K562 (cell line): ENCODE measurements at regions not wholly inside any gene's neighbourhood (a gene's known extent, or its start where the extent isn't known, plus 50 kb on each side); places are given as distances from the start of the nearest gene placed in this dataset.

ENCODE experiments used
- ATAC-seq: fragments of 200-7000 bp; cut with Tn5 transposase; 3 replicates; pipeline ENCODE4 v1.9.1; 2020; ENCODE audit warnings: moderate library complexity
- BruUV-seq: library from RNA; stranded (reverse); fragments of 400-500 nt; replicated peaks from 2 replicates; lab custom pipeline; 2021; lab: Mats Ljungman, UMichigan
- CTCF ChIA-PET: fragments of 300-600 bp; formaldehyde crosslinking; extraction: SDS; loops from one replicate; lab custom pipeline; 2021; ENCODE audit warnings: low intra/inter-chr PET ratio; lab: Yijun Ruan, JAX
- POLR2A ChIA-PET: fragments of 300-600, 350-650 bp; sonication (Branson Sonifier 250); formaldehyde crosslinking; extraction: SDS; loops from one replicate; lab custom pipeline; 2021; ENCODE audit warnings: antibody characterized with exemption, inconsistent platforms; lab: Yijun Ruan, JAX
- DNase-seq, 4 experiments: peaks; one replicate each; pipeline versions ENCODE4 v3.0.0 to v3.0.0-alpha.2; 2011 to 2018; ENCODE audit warnings: low spot score in 3 of 4, mixed read lengths in 3 of 4; ENCODE audit errors: extremely low read depth in 1 of 4
- FAIRE-seq: peaks from 2 replicates; lab custom pipeline; 2011; peaks lifted over from hg19 to GRCh38; lab: Jason Lieb, UNC
- H2AFZ ChIP-seq: 2 replicates; pipeline ENCODE4 v1.6.0; 2011; ENCODE audit warnings: low read depth, low read length, control low read depth, inconsistent platforms
- H3K27ac ChIP-seq: fragments of 200-600 bp; 3 replicates; pipeline ENCODE4 v1.8.0; 2011; ENCODE audit warnings: low read depth, mild to moderate bottlenecking, control low read depth, inconsistent platforms, low read length, moderate library complexity, mixed read lengths; ENCODE audit errors: extremely low read depth
- H3K27me3 ChIP-seq, 2 experiments: fragments of 300-600 bp in 1 of 2; 2 replicates in 1 of 2; 3 replicates in 1 of 2; pipeline versions ENCODE4 v1.6.0 to v1.8.0; 2011; ENCODE audit warnings: inconsistent platforms in 2 of 2, low read length in 2 of 2, mild to moderate bottlenecking in 1 of 2, mixed read lengths in 1 of 2, moderate library complexity in 1 of 2; ENCODE audit not compliant: control insufficient read depth in 2 of 2, insufficient read depth in 2 of 2
- H3K36me3 ChIP-seq: fragments of 300-600 bp; 3 replicates; pipeline ENCODE4 v1.8.0; 2011; ENCODE audit warnings: mild to moderate bottlenecking, low read length, inconsistent platforms; ENCODE audit not compliant: control insufficient read depth, insufficient read depth
- H3K4me1 ChIP-seq, 2 experiments: fragments of 200-600 bp in 1 of 2; replicated peaks in 1 of 2; 2 replicates in 1 of 2; 3 replicates in 1 of 2; pipeline versions ENCODE4 v1.5.1 to v1.8.0; 2011; ENCODE audit warnings: inconsistent platforms in 2 of 2, low read length in 2 of 2, mild to moderate bottlenecking in 1 of 2, mixed read lengths in 1 of 2, moderate library complexity in 1 of 2; ENCODE audit not compliant: control insufficient read depth in 2 of 2, insufficient read depth in 2 of 2
- H3K4me2 ChIP-seq: 2 replicates; pipeline ENCODE4 v1.6.1; 2011; ENCODE audit warnings: low read length, control low read depth, inconsistent platforms, mixed read lengths; ENCODE audit not compliant: insufficient read depth
- H3K4me3 ChIP-seq: fragments of 200-600 bp; sonication (generic), shearing (Covaris generic); 2 replicates; pipeline ENCODE4 v1.5.1; 2016; ENCODE audit warnings: control low read depth, inconsistent platforms
- H3K79me2 ChIP-seq: fragments of 200-600 bp; 3 replicates; pipeline ENCODE4 v1.8.0; 2011; ENCODE audit warnings: low read length, inconsistent platforms; ENCODE audit not compliant: control insufficient read depth, insufficient read depth
- H3K9ac ChIP-seq, 2 experiments: 2 replicates each; pipeline versions ENCODE4 v1.6.0 to v1.6.1; 2011; ENCODE audit warnings: low read depth in 2 of 2, low read length in 2 of 2, control low read depth in 1 of 2, inconsistent platforms in 1 of 2, mild to moderate bottlenecking in 1 of 2, mixed read lengths in 1 of 2; ENCODE audit not compliant: insufficient read depth in 1 of 2
- H3K9me1 ChIP-seq: one replicate; pipeline ENCODE4 v1.6.0; 2011; ENCODE audit warnings: inconsistent platforms, mild to moderate bottlenecking, low read length, moderate library complexity; ENCODE audit not compliant: control insufficient read depth, insufficient read depth
- H3K9me3 ChIP-seq: replicated peaks from 2 replicates; pipeline ENCODE4 v1.5.1; 2011; ENCODE audit warnings: low read depth, low read length, inconsistent platforms; ENCODE audit not compliant: control insufficient read depth, insufficient read depth
- H4K20me1 ChIP-seq: replicated peaks from 2 replicates; pipeline ENCODE4 v1.6.1; 2011; ENCODE audit warnings: low read length, inconsistent platforms, mixed read lengths; ENCODE audit not compliant: control insufficient read depth, insufficient read depth
- ELF2 ChIP-seq: fragments of 250-450 bp; sonication (Bioruptor Pico); IDR thresholded peaks from 2 replicates; pipeline ENCODE4 v1.5.0; 2021; ENCODE audit warnings: mild to moderate bottlenecking
- GTF2B ChIP-seq: IDR thresholded peaks from 2 replicates; pipeline ENCODE4 v1.6.1; 2011; ENCODE audit not compliant: insufficient read length; ENCODE audit errors: extremely low read depth
- HIVEP1 ChIP-seq: fragments of 250-450 bp; sonication (Bioruptor Pico); IDR thresholded peaks from 2 replicates; pipeline ENCODE4 v1.4.0; 2020; ENCODE audit warnings: mild to moderate bottlenecking
- KAT2B ChIP-seq: IDR thresholded peaks from one replicate; pipeline ENCODE4 v1.6.1; 2012; ENCODE audit warnings: low read depth, mild to moderate bottlenecking, control low read depth, inconsistent platforms, low read length, moderate library complexity
- NR0B1 ChIP-seq: fragments of 450-650 bp; IDR thresholded peaks from one replicate; pipeline ENCODE4 v1.6.1; 2018; ENCODE audit warnings: mild to moderate bottlenecking, moderate library complexity; ENCODE audit not compliant: partially characterized antibody
- NR2C1 ChIP-seq, 2 experiments: fragments of 450-650 bp; IDR thresholded peaks; 2 replicates each; pipeline ENCODE4 v1.6.1; 2017; ENCODE audit warnings: mild to moderate bottlenecking in 2 of 2, antibody characterized with exemption in 1 of 2, inconsistent platforms in 1 of 2, missing compliant biosample characterization in 1 of 2, missing genetic modification characterization in 1 of 2
- SMAD4 ChIP-seq: fragments of 250-450 bp; sonication (Bioruptor Pico); conservative IDR thresholded peaks from 2 replicates; pipeline ENCODE4 v1.8.0; 2021; ENCODE audit warnings: inconsistent platforms, mild to moderate bottlenecking, moderate library complexity
- TBL1XR1 ChIP-seq, 2 experiments: IDR thresholded peaks; 2 replicates each; pipeline ENCODE4 v1.6.1; 2012; ENCODE audit warnings: improper control_type of control experiment in 2 of 2, low read length in 2 of 2, mild to moderate bottlenecking in 1 of 2
- ZNF589 ChIP-seq: fragments of 200-800 bp; sonication (Bioruptor generic); IDR thresholded peaks from 2 replicates; pipeline ENCODE4 v1.6.1; 2016; ENCODE audit warnings: low read depth, missing genetic modification characterization, missing compliant biosample characterization
- WGBS: fragments of 100-300 bp; shearing (Covaris generic); methylation state at CpG from one replicate; pipeline ENCODE4 v1.1.6; 2016; ENCODE audit warnings: low coverage, mixed read lengths; ENCODE audit not compliant: insufficient coverage; ENCODE audit errors: missing lambda C conversion rate; 5-methylcytosine and 5-hydroxymethylcytosine counted together
- in situ Hi-C: fragments of 300-500 bp; cut with MboI; formaldehyde crosslinking; loops from 4 replicates; pipeline ENCODE4 v1.15.0; 2018; ENCODE audit warnings: inconsistent platforms, mixed read lengths
- intact Hi-C: fragments of 100-400 bp; cut with micrococcal nuclease; formaldehyde crosslinking; loops from 2 replicates; pipeline ENCODE4 v1.14.2; 2022
- TF ChIP-seq, protein P1 (sequence below): fragments of 450-650 bp; formaldehyde crosslinking; IDR thresholded peaks from 2 replicates; pipeline ENCODE4 v1.4.0; 2022; ENCODE audit warnings: missing genetic modification characterization
- TF ChIP-seq, protein P2 (sequence below): sonication (generic); formaldehyde crosslinking; IDR thresholded peaks from 2 replicates; pipeline ENCODE4 v1.8.0; 2022; ENCODE audit warnings: mild to moderate bottlenecking, missing genetic modification reagents
- TF ChIP-seq, protein P3 (sequence below), 2 experiments: fragments of 450-650 bp in 1 of 2; sonication (generic) in 1 of 2; formaldehyde crosslinking in 1 of 2; IDR thresholded peaks in 1 of 2; conservative IDR thresholded peaks in 1 of 2; 2 replicates each; pipeline versions ENCODE4 v1.6.1 to v1.8.1; 2016 to 2023; ENCODE audit warnings: mild to moderate bottlenecking in 2 of 2, moderate library complexity in 2 of 2, inconsistent platforms in 1 of 2, missing genetic modification reagents in 1 of 2

DNA sequence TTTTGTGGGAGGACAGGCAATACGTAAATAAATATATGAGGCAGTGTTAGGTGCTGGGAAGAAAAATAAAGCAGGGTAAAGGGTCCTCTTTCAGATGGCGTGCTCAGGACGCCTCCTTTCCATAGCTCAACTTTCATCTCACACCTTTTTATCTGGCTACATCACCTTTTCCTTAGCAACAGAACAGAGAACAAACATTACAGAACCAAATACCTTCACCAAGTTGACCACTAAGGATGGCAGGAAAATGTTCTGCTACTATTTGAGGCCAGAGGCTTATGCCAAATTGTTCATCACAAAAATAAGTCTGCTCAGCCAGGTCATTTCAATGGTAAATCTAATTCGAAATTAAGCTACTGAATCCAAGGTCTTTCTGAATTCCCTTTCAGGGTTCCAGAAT is 149.2 kb upstream of the C1orf21 start:
- Histone ChIP-seq H3K9me1 (no peaks in the 10 kb centered on the region), H3K4me1 (no peaks in the 10 kb centered on the region; a peak in 1 of 5 replicates), H3K79me2 (no peaks in the 10 kb centered on the region), H3K27me3 (no peaks in the 10 kb centered on the region), H4K20me1 (no peaks in the 10 kb centered on the region), H3K4me2 (no peak overlapping the region), H3K4me3 (no peak overlapping the region), H2AFZ (no peak overlapping the region), H3K36me3 (no peaks in the 10 kb centered on the region), H3K27ac (no peak overlapping the region), H3K9ac (no peak overlapping the region), H3K9me3 (no peaks in the 10 kb centered on the region; the same call in 1 of the 2 replicates)
- no TSS peak for BruUV-seq
- DNase-seq (no peak), ATAC-seq (no peak), FAIRE-seq (no peak)
- in situ Hi-C loops (no loop called here), intact Hi-C loops (no loop called here)
- ChIA-PET CTCF (no interaction called here), POLR2A (interaction anchor here (0.6 kb wide), 1 partner anchor 125 kb away, joined by 3 read pairs; no protein-coding TSS in a partner anchor)
- 0% methylated on average over 4 of the region's 4 CpGs for WGBS
- TF ChIP-seq GTF2B (no peak), KAT2B (no peak), SMAD4 (CRISPR knock-in tag) (no peak), NR0B1 (no peak), ELF2 (CRISPR knock-in tag) (no peak), HIVEP1 (CRISPR knock-in tag) (no peak), TBL1XR1 (IDR thresholded peaks at IDR 0.05; ENCODE audit: low read length in 2 of 2) (no peak), NR2C1 (IDR thresholded peaks at IDR 0.05) (no peak), NR2C1 (tag; IDR thresholded peaks at IDR 0.05) (no peak), ZNF589 (no peak)
- TF ChIP-seq, protein P1, sequence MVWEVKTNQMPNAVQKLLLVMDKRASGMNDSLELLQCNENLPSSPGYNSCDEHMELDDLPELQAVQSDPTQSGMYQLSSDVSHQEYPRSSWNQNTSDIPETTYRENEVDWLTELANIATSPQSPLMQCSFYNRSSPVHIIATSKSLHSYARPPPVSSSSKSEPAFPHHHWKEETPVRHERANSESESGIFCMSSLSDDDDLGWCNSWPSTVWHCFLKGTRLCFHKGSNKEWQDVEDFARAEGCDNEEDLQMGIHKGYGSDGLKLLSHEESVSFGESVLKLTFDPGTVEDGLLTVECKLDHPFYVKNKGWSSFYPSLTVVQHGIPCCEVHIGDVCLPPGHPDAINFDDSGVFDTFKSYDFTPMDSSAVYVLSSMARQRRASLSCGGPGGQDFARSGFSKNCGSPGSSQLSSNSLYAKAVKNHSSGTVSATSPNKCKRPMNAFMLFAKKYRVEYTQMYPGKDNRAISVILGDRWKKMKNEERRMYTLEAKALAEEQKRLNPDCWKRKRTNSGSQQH, result no peak
- TF ChIP-seq, protein P2, sequence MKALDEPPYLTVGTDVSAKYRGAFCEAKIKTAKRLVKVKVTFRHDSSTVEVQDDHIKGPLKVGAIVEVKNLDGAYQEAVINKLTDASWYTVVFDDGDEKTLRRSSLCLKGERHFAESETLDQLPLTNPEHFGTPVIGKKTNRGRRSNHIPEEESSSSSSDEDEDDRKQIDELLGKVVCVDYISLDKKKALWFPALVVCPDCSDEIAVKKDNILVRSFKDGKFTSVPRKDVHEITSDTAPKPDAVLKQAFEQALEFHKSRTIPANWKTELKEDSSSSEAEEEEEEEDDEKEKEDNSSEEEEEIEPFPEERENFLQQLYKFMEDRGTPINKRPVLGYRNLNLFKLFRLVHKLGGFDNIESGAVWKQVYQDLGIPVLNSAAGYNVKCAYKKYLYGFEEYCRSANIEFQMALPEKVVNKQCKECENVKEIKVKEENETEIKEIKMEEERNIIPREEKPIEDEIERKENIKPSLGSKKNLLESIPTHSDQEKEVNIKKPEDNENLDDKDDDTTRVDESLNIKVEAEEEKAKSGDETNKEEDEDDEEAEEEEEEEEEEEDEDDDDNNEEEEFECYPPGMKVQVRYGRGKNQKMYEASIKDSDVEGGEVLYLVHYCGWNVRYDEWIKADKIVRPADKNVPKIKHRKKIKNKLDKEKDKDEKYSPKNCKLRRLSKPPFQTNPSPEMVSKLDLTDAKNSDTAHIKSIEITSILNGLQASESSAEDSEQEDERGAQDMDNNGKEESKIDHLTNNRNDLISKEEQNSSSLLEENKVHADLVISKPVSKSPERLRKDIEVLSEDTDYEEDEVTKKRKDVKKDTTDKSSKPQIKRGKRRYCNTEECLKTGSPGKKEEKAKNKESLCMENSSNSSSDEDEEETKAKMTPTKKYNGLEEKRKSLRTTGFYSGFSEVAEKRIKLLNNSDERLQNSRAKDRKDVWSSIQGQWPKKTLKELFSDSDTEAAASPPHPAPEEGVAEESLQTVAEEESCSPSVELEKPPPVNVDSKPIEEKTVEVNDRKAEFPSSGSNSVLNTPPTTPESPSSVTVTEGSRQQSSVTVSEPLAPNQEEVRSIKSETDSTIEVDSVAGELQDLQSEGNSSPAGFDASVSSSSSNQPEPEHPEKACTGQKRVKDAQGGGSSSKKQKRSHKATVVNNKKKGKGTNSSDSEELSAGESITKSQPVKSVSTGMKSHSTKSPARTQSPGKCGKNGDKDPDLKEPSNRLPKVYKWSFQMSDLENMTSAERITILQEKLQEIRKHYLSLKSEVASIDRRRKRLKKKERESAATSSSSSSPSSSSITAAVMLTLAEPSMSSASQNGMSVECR (CRISPR knock-in tag), result no peak
- TF ChIP-seq, protein P3, sequence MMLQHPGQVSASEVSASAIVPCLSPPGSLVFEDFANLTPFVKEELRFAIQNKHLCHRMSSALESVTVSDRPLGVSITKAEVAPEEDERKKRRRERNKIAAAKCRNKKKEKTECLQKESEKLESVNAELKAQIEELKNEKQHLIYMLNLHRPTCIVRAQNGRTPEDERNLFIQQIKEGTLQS (IDR thresholded peaks at IDR 0.05), result no peak
- TF ChIP-seq, protein P3 (CRISPR knock-in tag; conservative IDR thresholded peaks at IDR 0.05), result no peak
